H1 (cell line): ENCODE measurements at regions not wholly inside any gene's neighbourhood (a gene's known extent, or its start where the extent isn't known, plus 50 kb on each side); places are given as distances from the start of the nearest gene placed in this dataset.

ENCODE experiments used
- CTCF ChIA-PET: fragments of 300-600 bp; sonication (Branson Sonifier 250); formaldehyde crosslinking; loops from one replicate; lab custom pipeline; 2021; ENCODE audit not compliant: partially characterized antibody; lab: Charles Lee
- POLR2A ChIA-PET: fragments of 300-600 bp; sonication (Branson Sonifier 250); formaldehyde crosslinking; loops from one replicate; lab custom pipeline; 2021; ENCODE audit warnings: inconsistent platforms; ENCODE audit not compliant: partially characterized antibody; lab: Charles Lee
- DNase-seq, 2 experiments: peaks; one replicate each; pipeline versions ENCODE4 v3.0.0 to v3.0.0-alpha.2; 2010 to 2022; ENCODE audit warnings: low spot score in 2 of 2, low read depth in 1 of 2, mixed read lengths in 1 of 2
- FAIRE-seq: peaks from 2 replicates; lab custom pipeline; 2011; peaks lifted over from hg19 to GRCh38; lab: Jason Lieb, UNC
- H2AFZ ChIP-seq: 2 replicates; pipeline ENCODE4 v1.8.1; 2012; ENCODE audit warnings: low read length, inconsistent platforms
- H2AK5ac ChIP-seq: 2 replicates; pipeline ENCODE4 v1.6.1; 2013; ENCODE audit warnings: low read depth, low read length
- H2BK120ac ChIP-seq: replicated peaks from 2 replicates; pipeline ENCODE3; 2013; ENCODE audit warnings: low read depth, low read length, inconsistent platforms
- H2BK12ac ChIP-seq: 2 replicates; pipeline ENCODE4 v1.6.1; 2013; ENCODE audit warnings: low read depth, low read length
- H2BK15ac ChIP-seq: 2 replicates; pipeline ENCODE4 v1.6.1; 2013; ENCODE audit warnings: low read length
- H2BK20ac ChIP-seq: 2 replicates; pipeline ENCODE4 v1.6.1; 2013; ENCODE audit warnings: low read length
- H2BK5ac ChIP-seq: 2 replicates; pipeline ENCODE4 v1.6.1; 2013; ENCODE audit warnings: low read depth, low read length
- H3K14ac ChIP-seq: 2 replicates; pipeline ENCODE4 v1.6.1; 2013; ENCODE audit warnings: inconsistent platforms; ENCODE audit not compliant: insufficient read length
- H3K18ac ChIP-seq: 2 replicates; pipeline ENCODE4 v1.6.1; 2013; ENCODE audit warnings: low read length; ENCODE audit errors: extremely low read depth
- H3K23ac ChIP-seq: 2 replicates; pipeline ENCODE4 v1.6.1; 2013; ENCODE audit warnings: inconsistent platforms; ENCODE audit not compliant: insufficient read length
- H3K23me2 ChIP-seq: 2 replicates; pipeline ENCODE4 v1.6.1; 2013; ENCODE audit warnings: low read depth, low read length
- H3K27ac ChIP-seq: 2 replicates; pipeline ENCODE4 v1.6.1; 2011; ENCODE audit warnings: low read depth, low read length, inconsistent platforms
- H3K27me3 ChIP-seq, 4 experiments: replicated peaks in 1 of 4; 1 replicate in 1 of 4; 2 replicates in 3 of 4; pipeline versions ENCODE4 v1.6.1 to v1.8.1; 2011 to 2013; ENCODE audit warnings: low read length in 3 of 4, mild to moderate bottlenecking in 3 of 4, inconsistent platforms in 2 of 4, mixed read lengths in 2 of 4, moderate library complexity in 1 of 4; ENCODE audit not compliant: control insufficient read depth in 3 of 4, insufficient read depth in 3 of 4; ENCODE audit errors: extremely low read depth in 1 of 4
- H3K36me3 ChIP-seq, 4 experiments: 2 replicates each; pipeline versions ENCODE4 v1.6.1 to v1.8.1; 2011 to 2013; ENCODE audit warnings: mild to moderate bottlenecking in 4 of 4, low read length in 3 of 4, moderate library complexity in 2 of 4, control low read depth in 1 of 4, inconsistent platforms in 1 of 4; ENCODE audit not compliant: insufficient read depth in 4 of 4, control insufficient read depth in 2 of 4
- H3K4ac ChIP-seq: replicated peaks from 2 replicates; pipeline ENCODE3; 2013; ENCODE audit warnings: low read length, low read depth, mixed read lengths, inconsistent platforms; ENCODE audit not compliant: insufficient read length
- H3K4me1 ChIP-seq, 4 experiments: replicated peaks in 1 of 4; 1 replicate in 1 of 4; 2 replicates in 3 of 4; pipeline versions ENCODE4 v1.6.1 to v1.8.1; 2011 to 2013; ENCODE audit warnings: low read length in 3 of 4, inconsistent platforms in 2 of 4, mixed read lengths in 1 of 4; ENCODE audit not compliant: insufficient read depth in 4 of 4, control insufficient read depth in 3 of 4
- H3K4me2 ChIP-seq, 2 experiments: 2 replicates each; pipeline versions ENCODE4 v1.6.1 to v1.8.1; 2011 to 2013; ENCODE audit warnings: low read depth in 2 of 2, low read length in 2 of 2, control low read depth in 1 of 2, inconsistent platforms in 1 of 2, mild to moderate bottlenecking in 1 of 2; ENCODE audit not compliant: insufficient read depth in 1 of 2
- H3K4me3 ChIP-seq, 4 experiments: fragments of 200-600, 300-600 bp in 1 of 4; sonication (generic), shearing (Covaris generic), sonication (Bioruptor Twin) in 1 of 4; 2 replicates each; pipeline versions ENCODE4 v1.5.1 to v1.8.1; 2011 to 2016; ENCODE audit warnings: low read length in 4 of 4, low read depth in 3 of 4, control low read depth in 2 of 4, inconsistent platforms in 2 of 4, mild to moderate bottlenecking in 2 of 4, mixed read lengths in 1 of 4, moderate library complexity in 1 of 4; ENCODE audit not compliant: insufficient read depth in 2 of 4; ENCODE audit errors: extremely low read depth in 1 of 4
- H3K56ac ChIP-seq: replicated peaks from 2 replicates; pipeline ENCODE3; 2013; ENCODE audit warnings: low read depth, mild to moderate bottlenecking, mixed read lengths, low read length, inconsistent platforms; ENCODE audit not compliant: insufficient read length
- H3K79me1 ChIP-seq: 2 replicates; pipeline ENCODE4 v1.6.1; 2013; ENCODE audit warnings: low read depth, low read length, control low read depth
- H3K79me2 ChIP-seq, 2 experiments: 2 replicates each; pipeline versions ENCODE4 v1.6.1 to v1.8.1; 2012 to 2013; ENCODE audit warnings: low read length in 2 of 2, mild to moderate bottlenecking in 2 of 2, inconsistent platforms in 1 of 2; ENCODE audit not compliant: insufficient read depth in 2 of 2, control insufficient read depth in 1 of 2
- H3K9ac ChIP-seq, 4 experiments: replicated peaks in 1 of 4; 1 replicate in 1 of 4; 2 replicates in 3 of 4; pipeline versions ENCODE4 v1.6.1 to v1.8.1; 2011 to 2013; ENCODE audit warnings: low read depth in 3 of 4, low read length in 3 of 4, control low read depth in 2 of 4, mild to moderate bottlenecking in 2 of 4, moderate library complexity in 2 of 4, inconsistent platforms in 1 of 4; ENCODE audit errors: extremely low read depth in 1 of 4
- H3K9me3 ChIP-seq, 2 experiments: 2 replicates each; pipeline versions ENCODE4 v1.6.1 to v1.8.1; 2012 to 2013; ENCODE audit warnings: mild to moderate bottlenecking in 2 of 2, moderate library complexity in 2 of 2, control low read depth in 1 of 2, inconsistent platforms in 1 of 2, low read depth in 1 of 2, low read length in 1 of 2, mixed read lengths in 1 of 2; ENCODE audit not compliant: insufficient read depth in 2 of 2
- H4K20me1 ChIP-seq, 2 experiments: replicated peaks in 1 of 2; 2 replicates each; pipeline versions ENCODE3 to v1.8.1; 2011 to 2013; ENCODE audit warnings: inconsistent platforms in 2 of 2, low read length in 2 of 2, mild to moderate bottlenecking in 1 of 2; ENCODE audit not compliant: insufficient read depth in 2 of 2, control insufficient read depth in 1 of 2
- H4K5ac ChIP-seq: 2 replicates; pipeline ENCODE4 v1.6.1; 2013; ENCODE audit warnings: low read length, low read depth, mixed read lengths, inconsistent platforms; ENCODE audit not compliant: insufficient read length
- H4K8ac ChIP-seq: 2 replicates; pipeline ENCODE4 v1.8.0; 2013; ENCODE audit warnings: mild to moderate bottlenecking, moderate library complexity, low read length, inconsistent platforms; ENCODE audit not compliant: insufficient read depth; ENCODE audit errors: extremely low read depth
- H4K91ac ChIP-seq: replicated peaks from 2 replicates; pipeline ENCODE3; 2013; ENCODE audit warnings: low read length, mixed read lengths, inconsistent platforms; ENCODE audit not compliant: insufficient read length
- CBX5 ChIP-seq: fragments of 300-800, 300-1000 bp; sonication (generic); IDR thresholded peaks from 2 replicates; pipeline ENCODE4 v1.7.1; 2016; ENCODE audit warnings: antibody characterized with exemption, low read length, low read depth
- CEBPB ChIP-seq: IDR thresholded peaks from 2 replicates; pipeline ENCODE4 v1.6.1; 2012; ENCODE audit warnings: low read depth, low read length
- FOSL1 ChIP-seq: IDR thresholded peaks from 2 replicates; pipeline ENCODE4 v1.6.1; 2011; ENCODE audit warnings: mild to moderate bottlenecking, low read depth, low read length, moderate library complexity; ENCODE audit not compliant: insufficient read depth
- GTF2F1 ChIP-seq: IDR thresholded peaks from 2 replicates; pipeline ENCODE4 v1.6.1; 2012; ENCODE audit warnings: low read depth, low read length, improper control_type of control experiment, borderline replicate concordance
- PHF8 ChIP-seq: fragments of 200-600 bp; sonication (generic); conservative IDR thresholded peaks from 2 replicates; pipeline ENCODE4 v1.7.1; 2012; ENCODE audit warnings: low read depth, mild to moderate bottlenecking, inconsistent platforms, low read length, moderate library complexity
- SAP30 ChIP-seq: fragments of 300-600 bp; sonication (generic); IDR thresholded peaks from 2 replicates; pipeline ENCODE4 v1.7.1; 2012; ENCODE audit warnings: low read length, moderate library complexity, mild to moderate bottlenecking, inconsistent platforms; ENCODE audit not compliant: insufficient read depth, insufficient replicate concordance
- SIN3A ChIP-seq, 2 experiments: IDR thresholded peaks in 1 of 2; conservative IDR thresholded peaks in 1 of 2; 2 replicates each; pipeline ENCODE4 v1.6.1; 2011 to 2012; ENCODE audit warnings: low read length in 2 of 2, improper control_type of control experiment in 1 of 2, low read depth in 1 of 2, mild to moderate bottlenecking in 1 of 2
- SP4 ChIP-seq: IDR thresholded peaks from 2 replicates; pipeline ENCODE4 v1.6.1; 2012; ENCODE audit warnings: low read length, inconsistent platforms
- SRF ChIP-seq: IDR thresholded peaks from 2 replicates; pipeline ENCODE4 v1.6.1; 2011; ENCODE audit warnings: mild to moderate bottlenecking, low read depth, low read length, moderate library complexity
- TAF1 ChIP-seq: IDR thresholded peaks from 2 replicates; pipeline ENCODE4 v1.6.1; 2011; ENCODE audit warnings: mild to moderate bottlenecking, low read depth, low read length
- TBP ChIP-seq: IDR thresholded peaks from 2 replicates; pipeline ENCODE4 v1.6.1; 2011; ENCODE audit warnings: low read depth, low read length, improper control_type of control experiment
- ZNF274 ChIP-seq: IDR thresholded peaks from 2 replicates; pipeline ENCODE4 v1.7.0; 2012; ENCODE audit warnings: low read length, borderline replicate concordance; ENCODE audit errors: extremely low read depth
- WGBS, 2 experiments: shearing (Covaris generic) in 1 of 2; methylation state at CpG; one replicate each; pipeline versions ENCODE4 v1.1.6 to v1.1.7; 2013 to 2015; ENCODE audit warnings: low lambda C conversion rate in 2 of 2, mixed read lengths in 2 of 2, inconsistent platforms in 1 of 2, low coverage in 1 of 2, missing lambda C conversion rate in 1 of 2; ENCODE audit not compliant: insufficient replicate concordance in 2 of 2, insufficient coverage in 1 of 2, insufficient read length in 1 of 2; ENCODE audit errors: extremely low coverage in 1 of 2, missing lambda C conversion rate in 1 of 2; 5-methylcytosine and 5-hydroxymethylcytosine counted together

DNA sequence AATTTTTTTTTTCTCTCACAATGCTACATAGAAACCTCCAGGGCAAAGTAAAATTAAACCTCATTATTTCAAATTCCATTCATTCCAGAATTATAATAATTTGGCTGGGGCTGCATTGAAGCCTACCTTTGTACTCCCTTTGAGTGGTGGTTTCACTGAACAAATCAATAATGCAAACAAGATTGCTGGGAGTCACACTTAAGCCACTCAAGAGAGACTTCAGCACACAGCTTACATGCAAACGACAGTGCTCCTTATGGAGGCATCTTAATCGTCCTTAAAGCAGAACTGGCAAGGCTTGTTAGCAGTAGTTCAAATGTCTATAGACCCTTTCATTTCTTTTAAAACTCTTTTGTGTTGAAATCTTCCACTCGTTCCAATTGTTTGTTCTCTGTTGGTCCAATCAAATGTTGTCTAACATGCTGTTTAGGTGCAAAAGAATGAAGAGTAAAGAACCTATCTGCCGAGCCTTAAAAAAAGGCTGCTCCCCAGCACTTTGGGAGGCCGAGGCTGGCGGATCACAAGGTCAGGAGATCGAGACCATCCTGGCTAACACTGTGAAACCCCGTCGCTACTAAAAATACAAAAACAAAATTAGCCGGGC, 294.9 kb downstream of the FGFR2 start:
- no peak overlapping the region for H3K18ac ChIP-seq
- no peak overlapping the region for H4K8ac ChIP-seq
- no peak overlapping the region for H2AFZ ChIP-seq
- no peak overlapping the region for H3K4me3 ChIP-seq
- no peaks in the 10 kb centered on the region for H3K79me2 ChIP-seq
- H2BK15ac ChIP-seq, result no peak overlapping the region
- H3K56ac ChIP-seq, result no peak overlapping the region
- no peaks in the 10 kb centered on the region for H3K27me3 ChIP-seq
- ChIA-PET CTCF (interaction anchor here (0.7 to 0.8 kb wide), 2 partner anchors 10 to 193 kb away, joined by 3 read pairs; no protein-coding TSS in a partner anchor), POLR2A (no interaction called here)
- no peak overlapping the region for H3K4me2 ChIP-seq
- H4K20me1 ChIP-seq, result no peaks in the 10 kb centered on the region
- WGBS, 2 experiments, result 81% methylated on average over 10 of the region's 10 CpGs; no CpG with 5 or more reads in 1 of the 2 experiments
- no peak overlapping the region for H3K23ac ChIP-seq
- no peak overlapping the region for H2BK5ac ChIP-seq
- no peak for FAIRE-seq
- no peak overlapping the region for H2BK20ac ChIP-seq
- H3K79me1 ChIP-seq, result no peaks in the 10 kb centered on the region
- H4K91ac ChIP-seq, result no peak overlapping the region
- peaks cover 4 to 6% of the 10 kb centered on the region in 2 experiments; a peak in 2 of 4 replicates for H3K9me3 ChIP-seq
- TF ChIP-seq GTF2F1 (no peak), SAP30 (no peak), ZNF274 (no peak), SP4 (no peak), CBX5 (no peak), CEBPB (no peak), TBP (no peak), SIN3A (conservative IDR thresholded peaks at IDR 0.05 in 1 of 2, IDR thresholded peaks at IDR 0.05 in 1 of 2; ENCODE audit: low read depth in 1 of 2, low read length in 2 of 2) (no peak), TAF1 (no peak), PHF8 (no peak), FOSL1 (no peak), SRF (no peak)
- TF ChIP-seq, all 59 proteins: peak for 0
- H3K23me2 ChIP-seq, result no peaks in the 10 kb centered on the region
- H2BK120ac ChIP-seq, result no peak overlapping the region
- H3K27ac ChIP-seq, result no peak overlapping the region
- no peak overlapping the region for H3K4ac ChIP-seq
- H2AK5ac ChIP-seq, result no peak overlapping the region
- H3K36me3 ChIP-seq, result no peaks in the 10 kb centered on the region
- no peak for DNase-seq
- peaks cover 0 to 5% (median 0%) of the 10 kb centered on the region in 4 experiments; a peak in 2 of 7 replicates for H3K4me1 ChIP-seq
- no peak overlapping the region for H3K9ac ChIP-seq
- H3K14ac ChIP-seq, result no peak overlapping the region
- H2BK12ac ChIP-seq, result no peak overlapping the region
- H4K5ac ChIP-seq, result no peak overlapping the region
